Forelimb muscle (tissue), 1 donor: ENCODE measurements at regions not wholly inside any gene's neighbourhood (a gene's known extent, or its start where the extent isn't known, plus 50 kb on each side); places are given as distances from the start of the nearest gene placed in this dataset.

ENCODE experiments used
- DNase-seq: peaks from one replicate; pipeline ENCODE4 v3.0.0-alpha.2; 2013; ENCODE audit warnings: low read depth

DNA sequence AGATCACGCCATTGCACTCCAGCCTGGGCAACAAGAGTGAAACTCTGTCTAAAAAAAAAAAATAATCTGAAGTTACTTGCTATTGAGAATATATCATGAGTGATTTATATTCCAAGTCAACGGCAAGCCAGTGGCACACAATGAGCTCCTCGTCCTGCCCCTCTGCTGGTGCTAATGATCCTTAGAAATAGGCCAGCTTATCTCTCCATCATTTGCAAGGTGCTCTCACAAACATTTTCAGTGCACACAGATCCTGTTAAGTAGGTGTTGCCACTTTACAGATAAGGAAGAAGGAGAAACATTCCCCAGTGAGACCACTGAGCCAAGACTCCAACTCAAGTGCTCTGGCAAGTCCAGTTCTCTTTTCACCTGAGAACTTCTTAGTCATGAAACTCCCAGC, 91.3 kb upstream of the GPR45 start:
- no peak for DNase-seq

- DNase-seq, result no peak
Measured at GRCh38 chr2:105154119-105154818, 87.3 kb upstream of the GPR45 start.

DNA sequence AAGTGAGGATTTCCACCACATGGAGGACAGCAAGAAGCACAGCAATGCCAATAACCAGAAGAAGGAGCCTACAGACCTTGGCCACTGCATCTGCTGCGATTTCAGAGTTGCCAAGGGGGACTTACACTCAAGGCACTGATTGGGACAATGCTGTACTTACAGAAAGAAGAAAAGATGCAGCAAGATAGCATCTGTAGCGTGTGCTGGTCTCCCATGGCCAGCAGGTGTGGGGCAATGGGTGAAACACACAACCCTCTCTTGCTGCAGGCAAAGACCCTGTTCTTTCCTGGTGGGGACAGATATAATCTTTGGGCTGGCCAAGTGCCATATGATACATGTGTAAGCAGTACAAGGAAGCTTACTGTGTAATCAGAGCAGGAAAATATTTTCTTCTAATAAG, 85.4 kb upstream of the GPR45 start:
- DNase-seq, result no peak

GRCh38 chr2:105158002-105158401, 83.5 kb upstream of the GPR45 start:
- DNase-seq, result no peak

- DNase-seq, result no peak
Measured at GRCh38 chr2:105166688-105167087, 74.9 kb upstream of the GPR45 start.

GRCh38 chr2:105168543-105168942, 73.0 kb upstream of the GPR45 start:
- DNase-seq, result no peak

DNA sequence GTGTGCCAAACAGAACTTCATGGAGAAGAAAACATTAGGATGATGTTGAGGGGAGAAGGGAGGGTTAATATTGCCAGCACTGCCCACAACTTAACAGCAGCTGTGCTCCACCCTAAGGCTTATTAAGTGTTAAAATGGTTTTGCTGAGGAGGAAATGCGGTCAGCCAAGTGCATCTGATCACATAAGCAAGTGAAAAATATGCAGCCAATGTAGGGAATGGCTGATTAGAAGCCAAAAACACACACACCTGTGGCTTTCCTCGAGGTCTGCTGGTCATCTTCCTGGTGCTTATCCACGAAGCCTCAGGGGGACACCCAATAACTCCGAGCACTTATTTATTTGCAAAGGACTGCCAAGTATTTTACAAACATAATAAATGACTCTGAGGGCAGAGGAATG, 66.3 kb upstream of the GPR45 start:
- DNase-seq, result no peak

GRCh38 chr2:105176429-105176828, 65.1 kb upstream of the GPR45 start:
- DNase-seq, result no peak

- DNase-seq, result no peak
Measured at GRCh38 chr2:105177008-105177407, 64.5 kb upstream of the GPR45 start.

DNA sequence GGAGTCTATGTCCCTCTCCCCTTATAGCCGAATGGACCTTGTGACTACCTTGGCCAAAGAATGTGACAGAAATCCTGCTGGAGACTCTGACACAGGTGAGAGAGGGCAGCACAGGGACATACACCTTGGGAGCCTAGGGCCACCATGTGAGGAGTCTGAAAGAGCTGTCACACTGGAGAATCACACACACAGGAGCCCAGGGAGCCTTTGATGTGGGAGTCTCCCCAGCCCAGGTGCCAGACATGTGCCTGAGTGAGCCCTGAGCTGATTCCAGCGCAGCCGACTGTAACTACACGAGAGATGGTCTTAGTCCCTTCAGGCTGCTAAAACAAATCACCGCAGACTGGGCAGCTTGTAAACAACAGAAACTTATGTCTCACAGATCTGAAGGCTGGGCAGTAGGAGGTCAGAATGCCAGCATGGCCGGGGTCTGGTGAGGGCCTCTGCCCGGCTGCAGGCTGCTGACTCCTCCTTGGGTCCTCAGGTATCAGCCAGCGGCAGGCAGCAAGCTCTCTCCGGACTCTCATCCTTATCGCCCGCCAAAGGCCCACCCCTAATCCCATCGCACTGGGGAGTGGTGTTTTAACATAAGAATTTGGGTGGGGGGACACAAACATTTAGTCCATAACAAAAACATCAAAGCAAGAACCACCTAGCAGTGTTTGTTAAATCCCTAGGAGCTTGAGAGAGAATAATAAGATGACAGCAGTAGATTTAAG, 63.8 kb upstream of the GPR45 start:
- no peak for DNase-seq

GRCh38 chr2:105179469-105180372, 61.8 kb upstream of the GPR45 start:
- peak; percentile 13 for DNase-seq

DNA sequence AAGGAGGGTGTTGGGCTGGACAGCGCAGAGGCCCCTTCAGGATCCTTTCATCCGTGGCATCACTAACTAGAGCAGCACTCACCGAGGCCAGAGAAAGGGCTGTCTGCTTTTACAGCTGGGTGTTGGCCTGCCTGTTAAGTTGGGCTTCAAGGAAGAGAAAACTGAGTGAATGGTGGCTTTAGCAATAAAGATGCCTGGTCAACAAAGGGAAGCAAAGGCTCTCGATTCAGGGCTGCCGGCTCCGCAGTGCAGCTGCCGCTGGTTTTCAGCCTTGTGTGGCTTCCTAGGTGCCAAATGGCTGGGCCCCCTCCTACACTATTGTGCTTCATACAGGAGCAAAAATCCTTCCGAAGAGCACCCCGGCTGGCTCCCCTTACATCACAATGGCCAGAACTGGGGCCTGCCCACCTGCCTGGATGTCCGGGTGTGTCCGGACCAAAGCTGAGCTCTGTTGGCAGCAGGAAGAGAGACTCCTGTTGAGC, 61.0 kb upstream of the GPR45 start:
- no peak for DNase-seq

GRCh38 chr2:105181282-105181681, 60.3 kb upstream of the GPR45 start:
- no peak for DNase-seq

DNA sequence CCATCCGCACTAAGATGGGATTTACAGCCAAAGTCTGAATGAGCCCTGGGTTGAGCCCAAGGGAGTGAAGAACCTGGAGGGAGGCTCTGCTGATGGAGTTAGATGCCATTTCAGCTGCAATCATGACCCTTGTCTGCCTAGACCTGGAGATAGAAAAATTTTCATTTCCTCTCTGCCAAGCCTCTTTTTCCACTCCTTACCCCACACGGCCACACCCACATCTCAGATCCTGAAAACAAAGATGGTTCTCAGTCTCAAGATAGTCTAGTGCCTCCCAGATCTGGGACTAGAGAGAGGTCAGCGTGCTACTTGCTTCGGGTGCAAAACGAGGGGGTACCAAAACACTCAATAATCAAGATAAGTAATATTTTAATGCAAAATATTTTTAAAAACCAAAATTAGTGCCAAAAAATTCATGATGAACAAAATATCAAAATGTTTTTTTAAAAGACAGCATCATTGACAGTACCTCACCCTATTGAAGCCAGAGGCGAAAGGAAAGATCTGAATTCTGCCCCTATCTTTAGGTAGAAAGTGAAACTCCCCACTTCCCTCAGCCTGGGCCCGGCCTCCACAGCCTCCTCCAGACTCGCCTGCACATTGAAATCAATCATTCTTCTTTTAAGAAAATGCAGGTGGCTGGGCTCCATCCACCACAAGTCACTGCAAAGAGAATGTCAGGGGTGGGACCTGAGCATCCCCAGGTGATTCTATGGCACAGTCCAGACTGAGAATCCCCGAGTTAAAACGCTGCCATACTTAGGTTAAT, 57.8 kb upstream of the GPR45 start:
- DNase-seq, result no peak

- DNase-seq, result no peak
Measured at GRCh38 chr2:105184420-105184819, 57.1 kb upstream of the GPR45 start.

DNA sequence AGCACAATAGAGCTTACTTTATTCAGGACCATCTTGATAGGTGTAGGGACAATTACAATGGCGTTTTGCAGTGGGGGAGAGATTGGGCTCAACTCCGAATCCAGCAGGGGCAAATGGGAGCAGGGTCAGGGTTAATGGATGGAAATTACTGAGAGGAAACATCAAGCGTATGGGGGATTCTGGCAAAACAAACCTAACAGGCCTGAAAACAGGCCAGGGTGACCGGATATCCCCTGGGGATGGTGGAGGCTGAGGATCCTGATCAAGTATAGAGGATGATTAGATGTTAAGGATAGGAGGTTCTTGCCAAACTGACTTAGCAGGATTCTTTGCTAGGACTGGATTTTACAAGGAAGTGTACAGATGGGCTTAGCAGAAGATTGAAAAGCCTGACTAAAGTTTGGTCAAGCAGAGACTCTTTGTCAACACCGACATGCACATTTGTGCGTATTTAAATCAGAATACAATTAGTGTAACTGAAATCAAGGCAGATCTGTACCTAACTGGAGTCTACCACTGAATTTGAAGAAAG, 54.5 kb upstream of the GPR45 start:
- no peak for DNase-seq

DNA sequence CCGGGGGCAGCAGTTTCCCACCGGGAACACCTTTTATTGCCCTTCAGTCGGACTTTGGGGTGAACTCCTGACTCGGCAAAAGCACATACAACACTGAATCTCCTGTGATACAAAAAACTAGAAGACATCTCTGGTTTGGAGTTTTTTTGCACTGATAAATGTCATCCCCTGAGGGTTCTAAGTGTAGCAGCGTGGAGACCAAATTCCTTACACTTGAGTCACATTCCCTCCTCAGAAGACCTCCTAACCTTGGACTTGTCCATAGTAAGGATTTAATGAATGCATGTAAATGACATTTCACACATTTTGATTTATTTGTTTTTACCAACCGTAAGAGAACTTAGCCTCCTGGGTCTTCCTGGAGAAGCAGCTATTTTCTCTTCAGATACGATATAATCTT, 54.0 kb upstream of the GPR45 start:
- no peak for DNase-seq

- no peak for DNase-seq
Measured at GRCh38 chr2:105188343-105188742, 53.2 kb upstream of the GPR45 start.
